WTC11 (cell line): ENCODE measurements at regions not wholly inside any gene's neighbourhood (a gene's known extent, or its start where the extent isn't known, plus 50 kb on each side); places are given as distances from the start of the nearest gene placed in this dataset.

Experiments
- CREM ChIP-seq: sonication (generic); formaldehyde crosslinking; IDR thresholded peaks from 2 replicates; pipeline ENCODE4 v1.8.1; 2022; ENCODE audit warnings: mild to moderate bottlenecking, missing genetic modification reagents, moderate library complexity
- CTCF ChIP-seq: fragments of 200-600 bp; IDR thresholded peaks from 2 replicates; pipeline ENCODE4 v1.8.0; 2022; ENCODE audit warnings: antibody characterized with exemption
- FOXJ3 ChIP-seq: sonication (generic); formaldehyde crosslinking; IDR thresholded peaks from 2 replicates; pipeline ENCODE4 v1.9.0; 2021; ENCODE audit warnings: missing genetic modification reagents, mild to moderate bottlenecking, borderline replicate concordance
- FOXK1 ChIP-seq: sonication (generic); formaldehyde crosslinking; IDR thresholded peaks from 2 replicates; pipeline ENCODE4 v1.8.0; 2022; ENCODE audit warnings: mild to moderate bottlenecking, moderate library complexity, missing genetic modification reagents
- NR1H2 ChIP-seq: sonication (generic); formaldehyde crosslinking; IDR thresholded peaks from 2 replicates; pipeline ENCODE4 v1.9.0; 2021; ENCODE audit warnings: mild to moderate bottlenecking, moderate library complexity, missing genetic modification reagents
- SP1 ChIP-seq: sonication (generic); formaldehyde crosslinking; conservative IDR thresholded peaks from 2 replicates; pipeline ENCODE4 v1.8.1; 2022; ENCODE audit warnings: missing genetic modification reagents
- USF2 ChIP-seq: sonication (generic); formaldehyde crosslinking; IDR thresholded peaks from 2 replicates; pipeline ENCODE4 v1.8.1; 2023; ENCODE audit warnings: mild to moderate bottlenecking, missing genetic modification reagents, moderate library complexity
- ZNF219 ChIP-seq: sonication (generic); formaldehyde crosslinking; IDR thresholded peaks from 2 replicates; pipeline ENCODE4 v1.8.0; 2023; ENCODE audit warnings: missing genetic modification reagents, mild to moderate bottlenecking, borderline replicate concordance

- TF ChIP-seq CTCF (no peak), NR1H2 (CRISPR knock-in tag) (no peak), ZNF219 (CRISPR knock-in tag) (no peak), USF2 (CRISPR knock-in tag) (no peak), FOXK1 (CRISPR knock-in tag) (no peak), FOXJ3 (CRISPR knock-in tag) (no peak), CREM (CRISPR knock-in tag) (no peak), SP1 (CRISPR knock-in tag) (no peak)
Observed at GRCh38 chr12:105554223-105554678, 223.8 kb downstream of the C12orf75 start.
